HG03521 (cell line): ENCODE measurements at regions not wholly inside any gene's neighbourhood (a gene's known extent, or its start where the extent isn't known, plus 50 kb on each side); places are given as distances from the start of the nearest gene placed in this dataset.
"Not testable (repeated sequence)": the region's sequence is repeated elsewhere in the genome, so short reads cannot be mapped to it uniquely, and the experiment has no call there.

Source experiments
- ATAC-seq: cut with Tn5 transposase; IDR thresholded peaks from one replicate; pipeline ENCODE4 v1.9.1; 2021; ENCODE audit warnings: mild to moderate bottlenecking, moderate library complexity; ENCODE audit not compliant: unreplicated experiment

DNA sequence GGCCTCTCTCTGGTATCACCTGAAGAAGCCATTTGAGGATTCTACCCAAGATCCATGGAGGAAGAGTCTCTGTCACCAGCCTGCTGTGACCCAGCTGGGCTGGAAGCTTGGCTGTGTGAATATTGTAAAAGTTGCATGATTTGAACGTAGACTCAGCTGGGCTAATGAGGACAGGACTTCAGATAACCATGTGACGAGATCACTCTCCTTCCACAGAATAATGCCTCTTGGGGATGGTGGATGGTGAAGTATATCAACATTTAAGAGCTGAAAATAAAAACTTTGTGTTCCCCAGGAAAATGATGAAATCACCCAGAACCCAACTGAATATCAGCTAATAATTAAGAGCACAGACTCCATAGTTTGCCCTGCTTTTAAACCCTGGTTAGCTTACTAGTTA lies 427.9 kb downstream of the CD83 start:
- ATAC-seq: no peak

DNA sequence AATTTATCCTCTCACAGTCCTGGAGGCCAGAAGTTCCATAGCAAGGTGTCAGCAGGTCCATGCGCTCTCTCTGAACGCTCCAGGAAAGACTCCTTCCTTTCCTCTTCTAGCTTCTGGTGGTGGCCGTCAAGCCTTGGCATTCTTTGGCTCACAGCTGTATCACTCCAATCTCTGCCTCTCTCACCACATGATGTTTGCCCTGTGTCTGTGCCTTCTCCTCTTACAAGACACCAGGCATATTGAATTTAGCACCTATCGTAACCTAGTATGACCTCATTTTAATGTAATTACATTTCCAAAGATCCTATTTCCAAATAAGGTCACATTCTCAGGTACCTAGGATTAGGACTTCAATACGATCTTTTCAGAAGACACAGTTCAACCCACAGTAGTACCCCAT lies 428.5 kb downstream of the CD83 start:
- ATAC-seq: no peak

DNA sequence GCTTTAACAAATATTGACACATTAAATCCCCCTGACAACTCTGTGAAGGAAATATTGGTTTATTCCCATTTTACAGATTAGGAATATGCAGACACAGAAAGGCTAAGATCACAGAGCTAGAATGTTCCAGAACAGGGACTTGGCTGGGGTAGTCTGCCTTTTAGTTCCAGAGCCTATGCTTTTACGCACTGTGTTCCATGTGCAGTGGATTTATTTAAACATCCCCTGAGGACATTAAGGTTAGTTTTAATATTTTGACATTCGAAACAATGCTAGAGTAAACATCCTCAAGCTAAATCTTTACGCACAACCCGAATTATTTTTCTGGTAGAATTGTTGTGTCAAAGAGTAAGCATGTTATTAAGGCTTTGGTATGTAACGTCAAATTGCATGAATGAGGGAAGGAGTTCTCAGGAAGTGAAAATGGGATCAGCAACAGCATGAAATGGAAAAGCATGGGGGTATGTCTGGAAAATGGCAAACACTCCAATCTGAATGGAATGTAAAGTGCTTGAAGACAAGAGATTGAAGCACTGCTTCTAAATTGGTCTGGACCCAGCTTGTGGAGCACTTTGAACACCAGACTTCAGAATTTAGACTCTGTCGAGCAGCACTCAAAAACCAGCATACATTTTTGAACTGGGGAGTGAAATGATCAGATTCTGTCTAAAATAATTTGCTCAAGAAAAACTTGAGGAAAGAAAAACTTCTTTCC lies 429.9 kb downstream of the CD83 start:
- ATAC-seq: no peak

DNA sequence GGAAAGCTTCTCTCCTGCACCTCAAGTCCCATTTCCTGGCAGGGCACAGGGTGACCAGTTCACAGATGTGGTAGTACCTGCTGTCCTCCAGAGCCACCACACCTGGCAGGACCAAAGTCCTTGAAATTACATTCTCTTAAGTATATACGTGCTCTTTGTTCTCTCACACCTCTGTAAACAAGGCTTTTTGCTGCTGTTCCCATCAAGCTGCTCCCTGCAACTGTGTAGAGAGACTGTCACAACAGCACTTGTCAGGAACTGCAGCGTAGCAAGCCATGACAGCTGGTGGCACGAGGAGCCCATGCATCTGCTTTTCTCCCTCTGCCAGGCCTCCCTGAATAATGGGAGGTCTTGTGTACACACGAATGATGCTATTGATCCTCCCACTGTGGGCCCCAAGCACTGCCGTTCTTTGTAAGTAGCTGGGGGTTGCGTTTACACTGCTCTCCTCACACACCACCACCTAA lies 431.8 kb downstream of the CD83 start:
- ATAC-seq: no peak

DNA sequence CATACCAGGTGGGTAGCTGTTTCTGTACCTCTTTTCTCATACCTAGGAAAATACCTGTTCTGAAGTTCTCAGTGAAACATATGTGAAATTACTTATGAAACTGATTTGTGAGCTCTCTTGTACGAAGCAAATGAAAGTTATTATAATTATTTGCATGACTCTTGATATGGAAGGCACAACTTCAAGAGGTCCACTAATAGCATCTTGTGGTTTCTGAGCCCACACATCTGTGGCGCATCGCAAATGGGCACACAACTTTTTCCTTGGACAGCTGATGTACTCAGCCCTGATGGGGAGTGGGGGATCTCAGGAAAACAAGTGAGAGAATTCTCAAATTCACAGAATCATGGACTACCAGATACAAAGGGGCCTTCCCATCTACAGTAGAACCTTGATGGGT lies 432.3 kb downstream of the CD83 start:
- ATAC-seq: no peak

DNA sequence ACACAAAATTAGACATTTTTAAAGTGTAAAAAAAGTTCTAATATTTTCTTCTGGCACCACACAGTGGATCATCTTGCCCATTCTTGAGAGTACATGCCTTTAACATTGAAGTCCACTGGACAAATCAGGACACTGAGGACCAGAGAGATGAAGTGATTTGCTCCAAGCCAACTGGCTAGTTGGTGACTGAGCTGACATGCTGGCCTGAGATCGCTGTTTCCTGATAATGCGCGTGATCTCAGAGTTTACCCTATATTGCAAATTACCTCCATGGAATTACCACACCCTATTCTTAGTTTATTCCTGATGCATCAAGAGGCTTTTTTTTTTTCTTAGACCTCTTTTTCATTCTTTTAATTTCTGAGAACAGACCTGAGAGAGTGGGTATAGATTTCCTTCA lies 432.8 kb downstream of the CD83 start:
- no peak for ATAC-seq

DNA sequence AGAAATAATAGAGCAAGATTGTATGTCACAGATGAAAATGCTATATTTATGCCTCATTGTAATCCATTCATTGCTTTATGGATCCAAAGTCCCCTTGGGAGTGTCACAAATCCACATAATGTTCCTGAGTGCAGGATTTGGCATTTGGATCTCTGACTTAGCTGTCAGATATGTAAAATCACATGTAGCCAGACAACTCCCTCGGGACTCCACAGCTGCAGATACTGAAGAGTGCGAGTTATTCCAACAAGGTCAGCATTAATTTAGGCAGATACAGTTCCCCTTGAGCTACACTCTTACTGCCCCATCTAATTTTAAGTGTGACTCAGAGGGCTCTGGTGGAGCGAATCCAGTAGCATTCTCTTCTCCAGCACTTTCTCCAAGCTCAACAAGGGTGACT lies 433.2 kb downstream of the CD83 start:
- ATAC-seq: no peak

DNA sequence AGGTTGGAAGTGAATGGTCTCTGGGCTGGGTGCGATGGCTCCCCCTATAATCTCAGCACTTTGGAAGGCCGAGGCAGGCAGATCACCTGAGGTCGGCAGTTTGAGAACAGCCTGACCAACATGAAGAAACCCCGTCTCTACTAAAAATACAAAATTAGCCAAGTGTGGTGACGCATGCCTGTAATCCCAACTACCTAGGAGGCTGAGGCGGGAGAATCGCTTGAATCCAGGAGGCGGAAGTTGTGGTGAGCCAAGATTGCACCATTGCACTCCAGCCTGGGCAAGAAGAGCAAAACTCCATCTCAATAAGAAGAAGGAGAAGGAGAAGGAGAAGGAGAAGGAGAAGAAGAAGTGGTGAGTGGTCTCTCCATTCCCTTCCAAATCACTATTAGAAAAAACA lies 434.0 kb downstream of the CD83 start:
- not testable (repeated sequence) for ATAC-seq

DNA sequence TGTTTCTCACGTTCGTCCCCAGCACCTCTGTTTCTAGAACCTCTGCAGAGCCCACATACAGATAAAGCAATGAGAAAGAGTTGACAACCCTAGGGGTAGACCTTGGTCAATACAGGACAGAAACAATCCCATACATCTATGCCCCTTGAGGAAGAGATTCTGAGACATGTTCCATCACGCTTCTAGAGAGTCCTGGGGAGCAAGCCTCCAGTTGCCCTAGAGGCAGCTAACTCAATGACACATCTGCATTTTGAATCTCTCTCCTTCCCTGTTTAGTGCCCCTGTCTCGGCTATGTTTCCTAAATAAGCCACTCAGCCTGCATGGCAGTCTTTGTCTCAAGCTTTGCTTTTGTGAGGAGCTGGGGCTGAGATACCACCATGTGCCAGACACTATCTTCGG lies 435.3 kb downstream of the CD83 start:
- no peak for ATAC-seq

DNA sequence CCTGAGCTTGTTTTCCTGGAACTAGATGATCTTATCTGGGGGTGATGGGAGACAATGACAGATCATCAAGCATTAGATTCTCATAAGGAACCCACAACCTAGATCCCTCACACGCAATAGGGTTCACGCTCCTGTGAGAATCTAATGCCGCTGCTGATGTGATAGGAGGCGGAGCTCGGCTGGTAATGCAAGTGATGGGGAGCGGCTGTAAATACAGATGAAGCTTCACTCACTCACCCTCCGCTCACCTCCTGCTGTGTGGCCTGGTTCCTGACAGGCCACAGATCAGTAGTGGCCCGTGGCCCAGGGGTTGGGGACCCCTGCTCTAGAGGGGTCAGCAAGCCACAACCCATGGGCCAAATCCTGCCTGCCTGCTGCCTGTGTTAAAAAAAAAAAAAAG lies 435.9 kb downstream of the CD83 start:
- ATAC-seq: no peak

DNA sequence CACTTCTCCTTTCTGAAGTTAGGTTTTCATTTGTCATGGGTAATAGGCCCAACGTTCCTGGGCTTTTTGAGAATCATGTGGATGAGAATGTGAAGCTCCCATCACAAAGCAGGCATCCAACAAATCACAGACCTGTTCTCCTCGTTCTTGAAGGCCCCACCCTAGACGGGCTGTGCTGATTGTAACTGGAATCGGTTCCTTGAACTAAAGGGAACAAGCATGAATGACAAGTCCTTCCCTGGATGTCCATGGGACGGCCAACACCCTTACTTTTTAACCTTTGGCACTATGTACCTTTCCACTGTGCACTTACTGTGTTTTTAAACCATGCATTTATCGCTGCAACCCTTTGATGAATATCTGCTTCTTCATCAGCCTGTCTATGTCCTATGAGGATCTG lies 438.2 kb downstream of the CD83 start:
- no peak for ATAC-seq

DNA sequence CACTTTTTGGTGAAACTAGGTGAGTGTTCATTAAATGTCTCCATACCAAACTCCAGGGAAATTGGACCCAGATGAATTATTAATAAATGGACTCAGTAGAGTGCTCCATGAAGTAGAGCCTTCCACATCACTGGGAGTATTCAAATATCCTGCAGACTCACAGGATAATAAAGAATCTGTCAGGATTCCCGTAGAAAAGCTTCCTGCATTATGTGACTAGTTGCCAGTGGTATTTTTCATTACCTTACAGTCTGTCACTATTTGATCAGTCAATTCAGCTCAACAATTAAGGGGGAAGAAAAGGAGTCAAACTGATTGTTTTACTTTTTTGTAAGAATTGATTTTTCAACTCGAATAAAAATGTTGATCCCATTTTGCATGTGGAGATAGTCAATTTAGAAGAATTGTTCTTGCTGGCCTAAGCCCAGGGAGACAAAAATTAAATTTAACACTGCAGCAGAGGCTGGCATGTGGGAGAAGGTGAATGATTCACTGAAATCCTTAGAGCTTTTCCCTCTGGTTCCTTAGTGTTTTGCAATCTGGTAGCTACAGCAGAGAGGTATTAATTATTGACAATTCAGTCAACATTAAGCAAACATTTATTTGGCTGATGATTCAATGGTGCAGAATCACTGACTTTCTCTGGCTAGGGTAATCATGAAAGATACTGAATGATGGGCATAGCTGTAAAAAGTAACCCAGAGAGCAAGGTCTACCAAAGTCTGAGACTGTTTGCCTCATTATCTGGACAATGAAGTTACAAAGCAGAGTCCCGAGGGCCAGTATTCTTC lies 442.4 kb downstream of the CD83 start:
- ATAC-seq: no peak

DNA sequence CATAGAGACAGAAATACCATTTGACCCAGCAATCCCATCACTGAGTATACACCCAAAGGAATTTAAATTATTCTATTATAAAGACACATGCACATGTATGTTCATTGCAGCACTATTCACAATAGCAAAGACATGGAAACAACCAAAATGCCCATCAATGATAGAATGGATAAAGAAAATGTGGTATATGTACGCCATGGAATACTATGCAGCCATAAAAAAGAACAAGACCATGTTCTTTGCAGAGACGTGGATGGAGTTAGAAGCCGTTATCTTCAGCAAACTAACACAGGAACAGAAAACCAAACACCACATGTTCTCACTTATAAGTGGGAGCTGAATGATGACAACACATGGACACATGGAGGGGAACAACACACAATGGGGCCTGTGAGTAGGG lies 444.0 kb downstream of the CD83 start:
- not testable (repeated sequence) for ATAC-seq

DNA sequence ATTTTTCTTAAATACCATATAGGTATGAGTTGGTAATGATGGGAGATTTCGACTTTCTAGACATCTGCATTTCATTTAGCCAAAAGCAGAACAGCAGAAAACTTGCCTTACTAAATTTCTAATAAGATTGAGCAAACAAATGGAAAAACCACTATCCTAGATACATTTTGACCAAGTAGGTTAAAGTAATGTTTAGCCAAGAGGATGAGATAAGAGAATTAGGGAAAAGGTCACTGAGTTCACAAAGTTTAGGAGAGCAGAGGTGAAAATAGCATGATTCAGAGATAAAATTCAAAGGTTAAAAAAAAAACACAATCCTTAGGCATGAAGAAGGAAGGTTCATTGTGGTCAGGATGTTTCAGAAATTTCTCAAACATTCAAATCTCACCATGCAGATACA lies 450.3 kb downstream of the CD83 start:
- no peak for ATAC-seq

DNA sequence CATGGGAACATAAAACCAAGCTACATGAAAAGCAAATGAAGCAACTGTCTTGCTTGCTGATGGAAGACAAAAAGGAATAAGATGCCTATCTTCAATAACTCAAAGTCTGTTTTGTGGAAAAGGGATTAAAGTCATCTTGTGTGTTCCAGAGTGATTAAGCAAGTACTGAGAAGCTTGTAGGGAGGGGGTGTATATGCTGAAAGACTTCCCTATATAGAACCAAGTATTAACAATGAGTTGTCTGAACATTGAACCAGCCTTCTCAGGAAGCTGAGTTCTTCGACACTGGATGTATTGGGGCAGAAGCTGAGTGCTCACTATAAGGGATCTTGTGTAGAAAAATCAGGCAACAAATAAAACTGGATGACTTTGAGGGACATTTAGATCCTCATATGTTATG lies 451.8 kb downstream of the CD83 start:
- ATAC-seq: no peak

DNA sequence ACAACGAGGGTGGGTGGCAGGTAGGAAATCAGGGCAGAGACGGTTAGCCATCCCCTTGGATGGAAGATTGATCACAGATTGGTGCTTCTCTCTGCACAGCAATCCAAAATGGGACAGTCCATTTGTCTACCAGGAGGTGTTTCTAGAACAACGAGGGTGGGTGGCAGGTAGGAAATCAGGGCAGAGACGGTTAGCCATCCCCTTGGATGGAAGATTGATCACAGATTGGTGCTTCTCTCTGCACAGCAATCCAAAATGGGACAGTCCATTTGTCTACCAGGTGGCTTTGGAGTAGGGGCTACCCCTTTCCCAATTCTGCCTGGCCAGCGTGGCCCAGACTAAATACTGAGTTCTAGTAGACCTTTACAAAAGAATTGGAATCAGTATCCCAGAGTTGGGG lies 452.3 kb downstream of the CD83 start:
- not testable (repeated sequence) for ATAC-seq

DNA sequence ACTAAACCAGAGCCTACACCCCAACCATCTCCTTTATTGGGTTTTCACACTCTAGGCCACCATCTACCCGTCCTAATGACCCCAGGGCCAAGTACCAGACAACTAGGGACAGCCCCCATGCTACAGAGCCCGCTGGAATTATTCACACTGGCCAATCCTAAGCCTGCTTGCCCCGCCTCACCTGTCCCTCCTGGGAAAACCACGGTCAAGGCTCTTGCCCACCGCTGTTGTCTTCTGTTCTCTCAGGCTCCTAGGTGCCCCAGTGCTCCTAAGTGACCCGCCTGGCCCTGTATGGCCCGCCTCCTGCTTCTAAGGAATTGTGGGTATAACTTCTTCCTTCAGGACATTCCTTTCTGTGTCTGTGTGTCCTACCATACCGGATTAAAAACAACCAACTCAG lies 453.4 kb downstream of the CD83 start:
- no peak for ATAC-seq

DNA sequence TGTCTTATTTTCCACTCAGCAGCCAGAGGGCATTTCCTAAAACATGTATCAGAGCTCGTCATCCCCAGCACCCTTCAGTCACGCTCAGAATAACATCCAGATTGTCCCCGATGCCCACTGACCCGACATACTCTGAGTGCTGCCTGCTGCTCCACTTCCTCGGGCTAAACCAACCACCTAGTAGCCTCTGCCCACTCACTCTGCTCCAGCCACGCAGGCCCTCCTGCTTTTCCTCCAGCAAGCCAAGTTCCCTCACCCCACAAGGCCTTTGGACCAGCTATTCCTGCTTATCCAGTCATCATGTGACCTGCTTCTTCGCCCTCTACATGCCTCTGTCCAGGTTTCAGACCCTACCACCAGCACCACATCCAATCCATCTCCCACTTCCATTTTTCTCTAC lies 454.2 kb downstream of the CD83 start:
- ATAC-seq: no peak

DNA sequence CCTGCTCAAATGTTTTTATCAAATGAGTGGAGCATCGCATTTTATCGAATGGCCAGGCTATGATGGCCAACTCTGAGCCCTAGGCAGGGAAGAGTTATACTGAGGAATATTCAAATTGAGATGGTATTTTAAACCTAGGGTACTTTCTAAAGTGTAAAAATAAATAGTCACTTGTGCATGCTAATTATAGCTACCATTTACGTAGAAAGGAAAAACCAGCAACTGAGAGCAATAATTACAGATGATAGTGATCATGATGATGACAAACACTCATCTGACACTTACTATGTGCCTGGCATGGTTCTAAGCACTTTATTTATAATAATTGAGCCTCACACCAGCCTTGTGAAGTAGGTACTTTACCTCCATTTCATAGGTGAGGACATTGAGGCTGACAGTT lies 455.7 kb downstream of the CD83 start:
- no peak for ATAC-seq

DNA sequence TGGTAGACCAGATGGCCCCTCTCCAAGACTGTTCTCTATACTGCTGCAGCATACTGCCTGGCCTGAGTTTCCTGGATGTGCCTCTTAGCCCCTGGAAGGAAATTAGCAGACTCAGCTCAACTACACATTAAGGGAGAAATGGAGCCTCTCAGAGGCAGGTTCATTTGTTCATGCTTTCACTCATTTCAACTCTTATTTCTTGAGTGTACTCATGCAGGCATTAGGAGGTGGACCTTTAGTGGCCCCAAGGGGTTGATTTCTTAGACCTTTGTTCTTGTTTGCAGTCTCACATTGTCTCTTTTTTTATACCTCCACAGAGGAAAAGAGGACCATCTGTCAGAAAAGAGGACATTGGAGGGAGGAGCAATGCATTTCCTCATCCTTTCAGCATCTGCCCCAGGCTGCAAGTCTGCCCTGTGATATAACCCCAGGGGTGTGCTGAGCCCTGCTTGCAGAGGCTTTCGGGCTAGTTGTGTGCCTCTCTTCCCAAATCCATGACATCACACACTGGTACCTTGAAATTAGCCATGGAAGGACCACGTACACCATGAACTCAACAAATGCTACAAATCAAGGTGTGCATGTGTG lies 456.2 kb downstream of the CD83 start:
- ATAC-seq: no peak

DNA sequence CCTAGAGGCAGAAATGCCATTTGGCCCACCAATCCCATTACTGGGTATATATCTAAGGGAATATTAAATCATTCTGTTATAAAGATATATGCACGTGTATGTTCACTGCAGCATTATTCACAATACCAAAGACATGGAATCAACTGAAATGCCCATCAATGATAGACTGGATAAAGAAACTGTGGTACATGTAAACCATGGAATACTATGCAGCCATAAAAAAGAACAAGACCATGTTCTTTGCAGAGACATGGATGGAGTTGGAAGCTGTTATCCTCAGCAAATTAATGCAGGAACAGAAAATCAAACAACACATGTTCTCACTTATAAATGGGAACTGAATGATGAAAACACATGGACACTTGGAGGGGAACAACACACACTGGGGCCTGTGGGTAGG lies 458.4 kb downstream of the CD83 start:
- ATAC-seq: no peak

DNA sequence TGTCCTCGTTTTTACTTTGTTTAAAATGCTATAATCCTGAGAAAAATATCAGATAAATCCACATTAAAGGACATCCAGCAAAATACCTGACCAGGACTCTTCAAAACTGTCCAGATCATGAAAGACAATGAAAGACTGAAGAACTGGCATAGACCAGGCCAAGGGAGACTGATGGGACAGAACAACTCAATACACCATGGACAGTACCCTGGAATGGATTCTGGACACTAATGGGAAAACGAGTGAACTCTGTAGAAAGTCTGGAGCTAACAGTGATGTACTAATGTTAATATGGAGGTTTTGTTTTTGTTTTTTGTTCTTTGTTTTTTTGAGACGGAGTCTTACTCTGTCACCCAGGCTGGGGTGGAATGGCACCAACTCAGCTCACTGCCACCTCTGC lies 461.4 kb downstream of the CD83 start:
- no peak for ATAC-seq
